ENCODE measurements at regions not wholly inside any gene's neighbourhood (a gene's known extent, or its start where the extent isn't known, plus 50 kb on each side); places are given as distances from the start of the nearest gene placed in this dataset.

DNA sequence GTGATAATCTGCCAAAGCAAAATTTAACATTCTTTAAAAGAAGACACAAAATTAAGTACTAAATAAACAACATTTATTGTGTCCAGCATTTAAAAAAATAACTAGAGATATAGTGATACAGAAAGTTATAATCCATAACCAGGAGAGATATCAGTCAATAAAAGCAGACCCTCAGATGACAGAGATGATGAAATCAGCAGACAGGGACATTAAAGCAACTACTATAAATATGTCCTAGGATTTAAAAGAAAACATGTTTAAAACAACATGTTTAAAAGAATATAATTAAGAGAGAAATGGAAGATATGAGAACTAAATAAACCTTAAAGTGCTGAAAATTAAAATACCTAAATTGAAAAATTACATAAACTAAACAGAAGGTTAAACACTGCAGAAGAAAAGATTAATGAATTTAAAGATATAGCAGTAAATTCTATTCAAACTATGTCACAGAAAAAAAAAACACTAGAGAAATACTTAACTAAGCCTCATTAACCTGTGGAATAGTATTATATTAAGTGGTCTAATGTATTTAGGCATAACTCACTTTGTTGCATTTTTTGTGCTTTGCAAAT lies 261.2 kb upstream of the NR5A2 start:
- Mint-ChIP-seq H3K4me3 (no peak overlapping the region), H3K36me3 (ENCODE audit: low read depth) (peaks cover 2% of the 10 kb centered on the region), H3K27me3 (peaks cover 13% of the 10 kb centered on the region), H3K4me1 (ENCODE audit: low read depth) (no peaks in the 10 kb centered on the region), H3K9me3 (peaks cover 18% of the 10 kb centered on the region), H3K27ac (no peak overlapping the region)
- CTCF ChIA-PET, result interaction anchor here (1.4 kb wide), 1 partner anchor 12 kb away, joined by 3 read pairs; no protein-coding TSS in a partner anchor
- POLR2A ChIA-PET, result no interaction called here
- DNase-seq, result no peak
- TF ChIP-seq, protein P1, sequence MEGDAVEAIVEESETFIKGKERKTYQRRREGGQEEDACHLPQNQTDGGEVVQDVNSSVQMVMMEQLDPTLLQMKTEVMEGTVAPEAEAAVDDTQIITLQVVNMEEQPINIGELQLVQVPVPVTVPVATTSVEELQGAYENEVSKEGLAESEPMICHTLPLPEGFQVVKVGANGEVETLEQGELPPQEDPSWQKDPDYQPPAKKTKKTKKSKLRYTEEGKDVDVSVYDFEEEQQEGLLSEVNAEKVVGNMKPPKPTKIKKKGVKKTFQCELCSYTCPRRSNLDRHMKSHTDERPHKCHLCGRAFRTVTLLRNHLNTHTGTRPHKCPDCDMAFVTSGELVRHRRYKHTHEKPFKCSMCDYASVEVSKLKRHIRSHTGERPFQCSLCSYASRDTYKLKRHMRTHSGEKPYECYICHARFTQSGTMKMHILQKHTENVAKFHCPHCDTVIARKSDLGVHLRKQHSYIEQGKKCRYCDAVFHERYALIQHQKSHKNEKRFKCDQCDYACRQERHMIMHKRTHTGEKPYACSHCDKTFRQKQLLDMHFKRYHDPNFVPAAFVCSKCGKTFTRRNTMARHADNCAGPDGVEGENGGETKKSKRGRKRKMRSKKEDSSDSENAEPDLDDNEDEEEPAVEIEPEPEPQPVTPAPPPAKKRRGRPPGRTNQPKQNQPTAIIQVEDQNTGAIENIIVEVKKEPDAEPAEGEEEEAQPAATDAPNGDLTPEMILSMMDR (IDR thresholded peaks at IDR 0.05), result no peak
- intact Hi-C loops (cut with micrococcal nuclease), result no loop called here
- no peak for ATAC-seq

DNA sequence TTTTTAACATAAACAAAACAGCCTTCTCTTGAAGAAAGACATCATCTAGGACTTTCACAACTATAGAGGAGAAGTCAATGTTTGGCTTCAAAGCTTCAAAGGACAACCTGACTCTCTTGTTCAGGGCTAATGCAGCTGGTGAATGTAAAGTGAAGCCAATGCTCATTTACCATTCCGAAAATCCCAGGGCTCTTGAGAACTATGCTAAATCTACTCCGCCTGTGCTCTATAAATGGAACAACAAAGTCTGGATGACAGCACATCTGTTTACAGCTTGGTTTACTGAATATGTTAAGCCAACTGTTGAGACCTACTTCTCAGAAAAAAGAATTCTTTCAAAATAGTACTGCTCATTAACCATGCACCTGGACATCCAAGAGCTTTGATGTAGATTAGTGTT lies 259.8 kb upstream of the NR5A2 start:
- intact Hi-C loops (cut with micrococcal nuclease), result no loop called here

DNA sequence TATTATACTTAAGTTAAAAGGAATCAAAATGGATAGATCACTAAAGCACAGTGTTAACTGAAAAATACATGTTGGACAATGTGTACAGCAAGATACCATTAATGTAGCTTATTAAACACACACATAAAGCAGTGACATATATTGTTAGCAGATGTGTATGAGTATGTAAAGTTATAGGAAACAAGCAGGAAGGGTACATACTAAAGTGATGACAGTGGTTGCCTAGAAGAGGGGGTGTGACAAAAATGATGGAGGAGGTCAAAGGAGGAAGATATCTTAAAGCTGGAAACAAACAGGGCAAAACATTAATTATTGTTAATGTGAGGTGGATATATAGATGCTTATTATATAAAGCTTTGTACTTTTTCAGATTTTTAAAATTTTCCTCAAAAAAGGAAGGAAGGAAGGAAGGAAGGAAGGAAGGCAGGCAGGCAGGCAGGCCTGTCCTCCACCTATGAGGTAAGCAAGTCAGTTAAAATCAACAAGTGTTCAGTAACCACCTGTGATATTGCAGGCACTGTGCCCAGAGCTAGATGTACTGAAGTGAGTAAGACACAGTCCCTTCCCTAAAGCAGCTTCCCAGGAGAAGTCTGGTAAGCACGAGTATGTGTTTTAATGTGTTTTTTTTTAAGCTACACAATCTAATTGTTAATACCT lies 252.9 kb upstream of the NR5A2 start:
- Mint-ChIP-seq H3K27me3 (peaks cover 9% of the 10 kb centered on the region), H3K4me1 (ENCODE audit: low read depth) (no peaks in the 10 kb centered on the region), H3K36me3 (ENCODE audit: low read depth) (no peaks in the 10 kb centered on the region), H3K4me3 (no peak overlapping the region), H3K27ac (no peak overlapping the region), H3K9me3 (no peaks in the 10 kb centered on the region)
- POLR2A ChIA-PET, result no interaction called here
- intact Hi-C loops (cut with micrococcal nuclease), result no loop called here
- DNase-seq (no peak), ATAC-seq (no peak)
- TF ChIP-seq, protein P1 (IDR thresholded peaks at IDR 0.05), result no peak
- CTCF ChIA-PET, result interaction anchor here (0.7 to 0.9 kb wide), 2 partner anchors 19 to 20 kb away, joined by 3 read pairs; no protein-coding TSS in a partner anchor

More for the DNA sequence above, 259.8 kb upstream of the NR5A2 start:
- no peak for DNase-seq
- H3K4me1 Mint-ChIP-seq (ENCODE audit: low read depth), result no peaks in the 10 kb centered on the region
- peaks cover 2% of the 10 kb centered on the region for H3K36me3 Mint-ChIP-seq (ENCODE audit: low read depth)
- no peak for ATAC-seq
- H3K9me3 Mint-ChIP-seq, result peaks cover 18% of the 10 kb centered on the region
- TF ChIP-seq, protein P1 (IDR thresholded peaks at IDR 0.05), result no peak
- ChIA-PET CTCF (interaction anchor here (1.4 kb wide), 1 partner anchor 10 kb away, joined by 3 read pairs; no protein-coding TSS in a partner anchor), POLR2A (no interaction called here)
- H3K27ac Mint-ChIP-seq, result no peak overlapping the region
- H3K4me3 Mint-ChIP-seq, result no peak overlapping the region
- peaks cover 10% of the 10 kb centered on the region for H3K27me3 Mint-ChIP-seq

- intact Hi-C loops (cut with micrococcal nuclease), result no loop called here
- POLR2A ChIA-PET, result no interaction called here
- no peak for ATAC-seq
- no peak overlapping the region for H3K27ac Mint-ChIP-seq
- H3K27me3 Mint-ChIP-seq, result peaks cover 11% of the 10 kb centered on the region
- DNase-seq, result no peak
- H3K4me1 Mint-ChIP-seq (ENCODE audit: low read depth), result no peaks in the 10 kb centered on the region
- H3K9me3 Mint-ChIP-seq, result no peaks in the 10 kb centered on the region
- H3K4me3 Mint-ChIP-seq, result no peak overlapping the region
- H3K36me3 Mint-ChIP-seq (ENCODE audit: low read depth), result no peaks in the 10 kb centered on the region
- TF ChIP-seq, protein P1 (IDR thresholded peaks at IDR 0.05), result no peak
- CTCF ChIA-PET, result interaction anchor here (0.9 kb wide), 1 partner anchor 12 kb away, joined by 3 read pairs; no protein-coding TSS in a partner anchor
Observed at GRCh38 chr1:199776768-199777497, 250.6 kb upstream of the NR5A2 start.

Data from activated CD8-positive, alpha-beta T cell treated with anti-CD3 and anti-CD28 coated beads for 36 hours (primary cell).